ENCODE measurements at regions not wholly inside any gene's neighbourhood (a gene's known extent, or its start where the extent isn't known, plus 50 kb on each side); places are given as distances from the start of the nearest gene placed in this dataset.

GRCh38 chr3:102668247-102668646 lies 233.4 kb downstream of the ZPLD1 start:
- H3K4me2 ChIP-seq (ENCODE audit: control insufficient read depth, insufficient read depth): no peak overlapping the region
- H3K27me3 ChIP-seq (replicated peaks in 1 of 2; ENCODE audit: control insufficient read depth in 2 of 2, insufficient read depth in 2 of 2, low read length in 1 of 2): no peaks in the 10 kb centered on the region
- H3K4me1 ChIP-seq (ENCODE audit: control insufficient read depth, insufficient read depth, low read length): no peaks in the 10 kb centered on the region
- H3K79me2 ChIP-seq (ENCODE audit: control insufficient read depth, insufficient read depth, low read length): no peaks in the 10 kb centered on the region
- H3K9ac ChIP-seq (ENCODE audit: control insufficient read depth, insufficient read depth, low read length): no peak overlapping the region
- FAIRE-seq (no peak), ATAC-seq (no peak), DNase-seq (ENCODE audit: low read depth, low spot score) (no peak)
- H3K36me3 ChIP-seq (ENCODE audit: control insufficient read depth in 2 of 2, insufficient read depth in 2 of 2, low read length in 1 of 2): no peaks in the 10 kb centered on the region
- ChIA-PET SMC1A (ENCODE audit: uncharacterized antibody, unreplicated experiment) (no interaction called here), POLR2A (no interaction called here), CTCF (interaction anchor here (1.2 kb wide), 1 partner anchor 439 kb away, joined by 5 read pairs; no protein-coding TSS in a partner anchor), RAD21 (ENCODE audit: unreplicated experiment) (interaction anchor here (0.9 to 1.0 kb wide), 2 partner anchors 71 to 73 kb away, joined by 3 to 4 read pairs; no protein-coding TSS in a partner anchor)
- intact Hi-C loops (cut with micrococcal nuclease; ENCODE audit: unreplicated experiment): no loop called here
- no peak overlapping the region for H3K4me3 ChIP-seq
- no peaks in the 10 kb centered on the region for H4K20me1 ChIP-seq (ENCODE audit: control insufficient read depth, insufficient read depth)
- no peak overlapping the region for H3K27ac ChIP-seq (ENCODE audit: control insufficient read depth, insufficient read depth)
- no peaks in the 10 kb centered on the region for H3K9me3 ChIP-seq (replicated peaks; ENCODE audit: control insufficient read depth, insufficient read depth, low read length)
- 32% methylated on average over 4 of the region's 4 CpGs for WGBS (ENCODE audit: insufficient coverage, insufficient replicate concordance, low lambda C conversion rate, missing lambda C conversion rate)
- BruUV-seq (replicated peaks): no TSS peak
- no peak overlapping the region for H2AFZ ChIP-seq (ENCODE audit: control insufficient read depth, low read depth, low read length)
- in situ Hi-C loops (cut with MboI): no loop called here
- no peak for TF ChIP-seq CREB1 (IDR thresholded peaks at IDR 0.05; ENCODE audit: low read depth)
- TF ChIP-seq GABPA (IDR thresholded peaks at IDR 0.05; ENCODE audit: low read depth): no peak
- TF ChIP-seq MEF2A (IDR thresholded peaks at IDR 0.05; ENCODE audit: insufficient read depth, low read depth, low read length): no peak
- no peak for TF ChIP-seq NKRF (conservative IDR thresholded peaks at IDR 0.05)
- TF ChIP-seq ZNF217 (IDR thresholded peaks at IDR 0.05): no peak
- TF ChIP-seq CHD2 (IDR thresholded peaks at IDR 0.05; ENCODE audit: borderline replicate concordance, low read depth, low read length): no peak
- TF ChIP-seq PAX8 (IDR thresholded peaks at IDR 0.05): no peak
- no peak for TF ChIP-seq FOXM1 (IDR thresholded peaks at IDR 0.05; ENCODE audit: low read depth, low read length)
- no peak for TF ChIP-seq STAT3 (IDR thresholded peaks at IDR 0.05; ENCODE audit: low read depth, low read length)
- TF ChIP-seq, protein P1, sequence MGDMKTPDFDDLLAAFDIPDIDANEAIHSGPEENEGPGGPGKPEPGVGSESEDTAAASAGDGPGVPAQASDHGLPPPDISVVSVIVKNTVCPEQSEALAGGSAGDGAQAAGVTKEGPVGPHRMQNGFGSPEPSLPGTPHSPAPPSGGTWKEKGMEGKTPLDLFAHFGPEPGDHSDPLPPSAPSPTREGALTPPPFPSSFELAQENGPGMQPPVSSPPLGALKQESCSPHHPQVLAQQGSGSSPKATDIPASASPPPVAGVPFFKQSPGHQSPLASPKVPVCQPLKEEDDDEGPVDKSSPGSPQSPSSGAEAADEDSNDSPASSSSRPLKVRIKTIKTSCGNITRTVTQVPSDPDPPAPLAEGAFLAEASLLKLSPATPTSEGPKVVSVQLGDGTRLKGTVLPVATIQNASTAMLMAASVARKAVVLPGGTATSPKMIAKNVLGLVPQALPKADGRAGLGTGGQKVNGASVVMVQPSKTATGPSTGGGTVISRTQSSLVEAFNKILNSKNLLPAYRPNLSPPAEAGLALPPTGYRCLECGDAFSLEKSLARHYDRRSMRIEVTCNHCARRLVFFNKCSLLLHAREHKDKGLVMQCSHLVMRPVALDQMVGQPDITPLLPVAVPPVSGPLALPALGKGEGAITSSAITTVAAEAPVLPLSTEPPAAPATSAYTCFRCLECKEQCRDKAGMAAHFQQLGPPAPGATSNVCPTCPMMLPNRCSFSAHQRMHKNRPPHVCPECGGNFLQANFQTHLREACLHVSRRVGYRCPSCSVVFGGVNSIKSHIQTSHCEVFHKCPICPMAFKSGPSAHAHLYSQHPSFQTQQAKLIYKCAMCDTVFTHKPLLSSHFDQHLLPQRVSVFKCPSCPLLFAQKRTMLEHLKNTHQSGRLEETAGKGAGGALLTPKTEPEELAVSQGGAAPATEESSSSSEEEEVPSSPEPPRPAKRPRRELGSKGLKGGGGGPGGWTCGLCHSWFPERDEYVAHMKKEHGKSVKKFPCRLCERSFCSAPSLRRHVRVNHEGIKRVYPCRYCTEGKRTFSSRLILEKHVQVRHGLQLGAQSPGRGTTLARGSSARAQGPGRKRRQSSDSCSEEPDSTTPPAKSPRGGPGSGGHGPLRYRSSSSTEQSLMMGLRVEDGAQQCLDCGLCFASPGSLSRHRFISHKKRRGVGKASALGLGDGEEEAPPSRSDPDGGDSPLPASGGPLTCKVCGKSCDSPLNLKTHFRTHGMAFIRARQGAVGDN (IDR thresholded peaks at IDR 0.05): no peak
- TF ChIP-seq, protein P2, sequence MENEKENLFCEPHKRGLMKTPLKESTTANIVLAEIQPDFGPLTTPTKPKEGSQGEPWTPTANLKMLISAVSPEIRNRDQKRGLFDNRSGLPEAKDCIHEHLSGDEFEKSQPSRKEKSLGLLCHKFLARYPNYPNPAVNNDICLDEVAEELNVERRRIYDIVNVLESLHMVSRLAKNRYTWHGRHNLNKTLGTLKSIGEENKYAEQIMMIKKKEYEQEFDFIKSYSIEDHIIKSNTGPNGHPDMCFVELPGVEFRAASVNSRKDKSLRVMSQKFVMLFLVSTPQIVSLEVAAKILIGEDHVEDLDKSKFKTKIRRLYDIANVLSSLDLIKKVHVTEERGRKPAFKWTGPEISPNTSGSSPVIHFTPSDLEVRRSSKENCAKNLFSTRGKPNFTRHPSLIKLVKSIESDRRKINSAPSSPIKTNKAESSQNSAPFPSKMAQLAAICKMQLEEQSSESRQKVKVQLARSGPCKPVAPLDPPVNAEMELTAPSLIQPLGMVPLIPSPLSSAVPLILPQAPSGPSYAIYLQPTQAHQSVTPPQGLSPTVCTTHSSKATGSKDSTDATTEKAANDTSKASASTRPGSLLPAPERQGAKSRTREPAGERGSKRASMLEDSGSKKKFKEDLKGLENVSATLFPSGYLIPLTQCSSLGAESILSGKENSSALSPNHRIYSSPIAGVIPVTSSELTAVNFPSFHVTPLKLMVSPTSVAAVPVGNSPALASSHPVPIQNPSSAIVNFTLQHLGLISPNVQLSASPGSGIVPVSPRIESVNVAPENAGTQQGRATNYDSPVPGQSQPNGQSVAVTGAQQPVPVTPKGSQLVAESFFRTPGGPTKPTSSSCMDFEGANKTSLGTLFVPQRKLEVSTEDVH (IDR thresholded peaks at IDR 0.05; ENCODE audit: low read depth, partially characterized antibody): no peak
- no peak for TF ChIP-seq EP300 (IDR thresholded peaks at IDR 0.05; ENCODE audit: borderline replicate concordance in 1 of 2, control insufficient read depth in 1 of 2, low read depth in 2 of 2, low read length in 2 of 2)
